Right lobe of liver (tissue), 6 donors: ENCODE measurements at regions not wholly inside any gene's neighbourhood (a gene's known extent, or its start where the extent isn't known, plus 50 kb on each side); places are given as distances from the start of the nearest gene placed in this dataset.

Experiments
- ATAC-seq, 4 donors: fragments of 200-7000 bp; cut with Tn5 transposase; one replicate each; pipeline ENCODE4 v1.9.1; 2020; ENCODE audit warnings: mild to moderate bottlenecking in 4 of 4, moderate library complexity in 4 of 4
- DNase-seq, 3 donors: peaks; one replicate each; pipeline ENCODE4 v3.0.0-alpha.2; 2020
- H3K27ac ChIP-seq, 3 donors: fragments of 200-600 bp; one replicate each; pipeline ENCODE4 v1.8.0; 2022
- H3K27me3 ChIP-seq, 2 donors: fragments of 200-600 bp; one replicate each; pipeline ENCODE4 v1.8.0; 2022
- H3K36me3 ChIP-seq, 4 donors: fragments of 200-600 bp; sonication (generic) in 1 of 4; one replicate each; pipeline versions ENCODE4 v1.5.1 to v1.8.0; 2017 to 2022; ENCODE audit warnings: control low read depth in 1 of 4
- H3K4me1 ChIP-seq, 4 donors: fragments of 200-600 bp; sonication (generic) in 1 of 4; one replicate each; pipeline versions ENCODE4 v1.5.1 to v1.8.0; 2017 to 2022; ENCODE audit warnings: control low read depth in 1 of 4
- H3K4me3 ChIP-seq, 3 donors: fragments of 200-600 bp; one replicate each; pipeline ENCODE4 v1.8.0; 2022
- H3K9me3 ChIP-seq, 4 donors: fragments of 200-600 bp; sonication (generic) in 1 of 4; one replicate each; pipeline versions ENCODE4 v1.5.1 to v1.8.0; 2017 to 2022; ENCODE audit warnings: control low read depth in 1 of 4
- POLR2A ChIP-seq: fragments of 450-650 bp; IDR thresholded peaks from one replicate; pipeline ENCODE4 v1.6.1; 2017; ENCODE audit warnings: antibody characterized with exemption, mild to moderate bottlenecking
- WGBS: methylation state at CpG from one replicate; pipeline ENCODE4 v1.1.6; 2018; ENCODE audit warnings: low coverage, low lambda C conversion rate; ENCODE audit not compliant: insufficient coverage; ENCODE audit errors: missing lambda C conversion rate; 5-methylcytosine and 5-hydroxymethylcytosine counted together
- intact Hi-C, 2 donors: fragments of 100-400 bp; cut with DNase I; formaldehyde crosslinking; loops; one replicate each; pipeline versions ENCODE4 v1.11.2 to v1.14.1; 2022
- TF ChIP-seq, protein P1 (sequence below), 4 donors: fragments of 200-600 bp in 3 of 4; fragments of 450-650 bp in 1 of 4; IDR thresholded peaks; one replicate each; pipeline versions ENCODE4 v1.5.1 to v1.8.0; 2016 to 2022; ENCODE audit warnings: antibody characterized with exemption in 4 of 4, mild to moderate bottlenecking in 2 of 4
- donor health status: DM: no; HTN: yes; CAD: no.
- donor health status: DM: no; HTN: no; CAD: no.
- donor health status: DM: no; HTN: no; CAD: no.
- donor health status: DM: no; HTN: yes; CAD: no.
- donor health status: DM: no; HTN: yes; CAD: no.

DNA sequence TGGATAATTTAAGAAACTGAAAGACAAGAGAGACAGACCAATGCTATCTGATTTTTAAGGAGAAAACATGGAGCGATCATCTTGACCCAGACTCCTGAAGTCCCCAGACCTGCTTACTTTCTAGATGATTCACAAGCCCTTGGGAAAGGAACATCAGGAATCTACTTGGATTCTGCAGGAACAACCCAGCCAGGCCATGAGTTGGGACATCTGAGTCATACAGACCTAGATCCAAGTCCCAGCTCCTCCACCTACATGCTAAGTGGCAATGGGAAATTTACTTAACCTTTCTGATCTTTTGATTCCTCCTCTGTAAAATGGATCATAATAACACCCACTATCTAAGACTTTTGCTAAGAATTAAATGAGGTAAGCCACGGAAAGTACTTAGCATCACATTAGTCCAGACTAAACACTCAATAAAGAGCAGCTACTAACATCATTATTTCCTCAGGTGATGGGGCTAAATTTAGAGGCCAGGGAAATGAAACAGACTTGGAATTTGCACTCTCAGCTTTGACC is 61.0 kb upstream of the MAFB start:
- DNase-seq = no peak
- no peaks in the 10 kb centered on the region for H3K27me3 ChIP-seq
- no peak overlapping the region for H3K4me3 ChIP-seq
- intact Hi-C loops = loop anchor here in 1 of 2 donors (10.0 kb wide), 1 partner anchor 205 kb away; no protein-coding TSS in a partner anchor
- H3K9me3 ChIP-seq = no peaks in the 10 kb centered on the region
- WGBS = 92% methylated on average over 2 of the region's 2 CpGs
- TF ChIP-seq, protein P1, sequence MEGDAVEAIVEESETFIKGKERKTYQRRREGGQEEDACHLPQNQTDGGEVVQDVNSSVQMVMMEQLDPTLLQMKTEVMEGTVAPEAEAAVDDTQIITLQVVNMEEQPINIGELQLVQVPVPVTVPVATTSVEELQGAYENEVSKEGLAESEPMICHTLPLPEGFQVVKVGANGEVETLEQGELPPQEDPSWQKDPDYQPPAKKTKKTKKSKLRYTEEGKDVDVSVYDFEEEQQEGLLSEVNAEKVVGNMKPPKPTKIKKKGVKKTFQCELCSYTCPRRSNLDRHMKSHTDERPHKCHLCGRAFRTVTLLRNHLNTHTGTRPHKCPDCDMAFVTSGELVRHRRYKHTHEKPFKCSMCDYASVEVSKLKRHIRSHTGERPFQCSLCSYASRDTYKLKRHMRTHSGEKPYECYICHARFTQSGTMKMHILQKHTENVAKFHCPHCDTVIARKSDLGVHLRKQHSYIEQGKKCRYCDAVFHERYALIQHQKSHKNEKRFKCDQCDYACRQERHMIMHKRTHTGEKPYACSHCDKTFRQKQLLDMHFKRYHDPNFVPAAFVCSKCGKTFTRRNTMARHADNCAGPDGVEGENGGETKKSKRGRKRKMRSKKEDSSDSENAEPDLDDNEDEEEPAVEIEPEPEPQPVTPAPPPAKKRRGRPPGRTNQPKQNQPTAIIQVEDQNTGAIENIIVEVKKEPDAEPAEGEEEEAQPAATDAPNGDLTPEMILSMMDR (IDR thresholded peaks at IDR 0.05) = no peak
- no peak for TF ChIP-seq POLR2A
- no peaks in the 10 kb centered on the region for H3K4me1 ChIP-seq
- no peak for ATAC-seq
- H3K36me3 ChIP-seq = no peaks in the 10 kb centered on the region
- H3K27ac ChIP-seq = no peak overlapping the region

DNA sequence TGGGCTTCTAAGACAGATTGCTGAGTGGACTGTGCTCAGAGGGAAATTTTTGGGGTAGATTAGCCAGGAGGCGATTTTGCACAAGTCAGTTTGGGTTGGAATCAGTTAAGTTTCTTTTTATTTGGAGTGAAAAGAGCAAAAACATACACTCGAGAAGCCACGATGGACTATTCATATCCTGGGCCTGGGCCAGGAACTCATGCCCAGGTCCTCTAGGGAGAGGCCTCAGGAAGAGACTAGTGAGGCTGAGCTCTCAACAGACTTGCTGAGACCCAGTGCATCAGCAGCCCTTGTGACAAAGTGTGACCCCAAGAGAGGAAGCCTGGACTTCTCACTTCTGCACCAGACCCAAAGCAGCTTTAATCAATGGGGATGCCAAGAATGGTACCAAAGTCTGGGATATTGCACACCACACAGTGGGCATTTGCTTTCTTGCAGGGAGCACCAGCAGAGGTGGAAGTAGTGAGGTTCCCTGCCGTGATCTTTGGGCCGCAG is 61.6 kb upstream of the MAFB start:
- no peaks in the 10 kb centered on the region for H3K27me3 ChIP-seq
- H3K9me3 ChIP-seq = no peaks in the 10 kb centered on the region
- no peaks in the 10 kb centered on the region for H3K36me3 ChIP-seq
- DNase-seq = no peak
- intact Hi-C loops = no loop called here
- H3K27ac ChIP-seq = no peak overlapping the region
- WGBS = 53% methylated on average over 4 of the region's 5 CpGs
- H3K4me1 ChIP-seq = no peaks in the 10 kb centered on the region
- no peak for TF ChIP-seq POLR2A
- TF ChIP-seq, protein P1 (IDR thresholded peaks at IDR 0.05) = no peak
- no peak overlapping the region for H3K4me3 ChIP-seq
- no peak for ATAC-seq

DNA sequence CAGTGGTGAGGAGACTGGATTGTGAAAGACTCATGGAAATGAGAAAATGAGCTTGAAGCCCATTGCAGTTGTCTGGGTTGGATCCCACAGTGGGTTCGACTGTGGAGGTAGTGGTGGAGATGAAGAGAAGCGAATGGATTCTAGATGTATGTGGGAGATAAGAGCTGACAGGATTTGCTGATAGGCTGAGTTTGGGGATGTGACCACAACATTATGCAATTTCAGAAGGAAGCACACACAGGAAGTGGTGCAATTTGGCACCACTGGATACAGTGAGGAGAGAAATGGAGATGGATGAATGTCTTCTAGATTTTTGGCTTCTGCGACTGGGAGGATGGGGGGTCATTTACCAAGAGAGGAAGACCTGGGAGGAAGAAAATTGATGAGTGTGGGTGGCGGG is 64.4 kb upstream of the MAFB start:
- Histone ChIP-seq H3K36me3 (no peaks in the 10 kb centered on the region), H3K27ac (no peak overlapping the region), H3K4me1 (no peaks in the 10 kb centered on the region), H3K27me3 (no peaks in the 10 kb centered on the region), H3K4me3 (no peak overlapping the region), H3K9me3 (no peaks in the 10 kb centered on the region)
- intact Hi-C loops = no loop called here
- TF ChIP-seq, protein P1 (IDR thresholded peaks at IDR 0.05) = no peak
- TF ChIP-seq POLR2A = no peak
- DNase-seq (no peak), ATAC-seq (no peak)
- WGBS = 55% methylated on average over 4 of the region's 4 CpGs

DNA sequence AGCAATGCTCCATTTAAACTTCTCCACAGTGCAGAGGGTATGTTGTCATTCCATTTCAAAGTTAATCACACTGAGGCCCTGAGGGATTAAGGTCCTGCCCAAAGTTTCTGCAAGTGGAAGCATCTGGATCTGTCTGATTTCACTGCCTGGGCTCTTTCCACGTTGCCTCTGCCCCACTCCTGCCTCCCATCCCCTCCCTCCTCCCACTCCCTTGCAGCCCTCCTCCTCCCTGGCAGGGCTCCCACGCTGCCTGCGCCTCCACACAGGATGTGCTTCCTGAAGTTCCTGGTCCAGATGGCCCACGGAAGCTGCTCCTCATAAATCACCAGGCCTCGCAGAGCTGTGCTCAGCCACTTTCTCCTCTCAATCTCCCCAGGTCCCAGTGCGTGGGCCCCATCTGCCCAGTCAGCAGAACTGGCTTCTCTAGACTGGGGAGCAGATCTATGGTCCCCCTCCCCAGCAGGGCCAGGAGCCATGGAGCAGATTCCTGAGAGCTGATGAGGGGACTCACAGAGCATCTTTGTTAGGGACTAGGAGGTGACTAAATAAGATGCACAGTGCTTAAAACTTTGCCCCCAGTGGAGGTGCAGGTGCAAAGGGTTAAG is 65.4 kb upstream of the MAFB start:
- Histone ChIP-seq H3K4me3 (no peak overlapping the region), H3K36me3 (no peaks in the 10 kb centered on the region), H3K27ac (no peak overlapping the region), H3K9me3 (no peaks in the 10 kb centered on the region), H3K27me3 (no peaks in the 10 kb centered on the region), H3K4me1 (no peaks in the 10 kb centered on the region)
- DNase-seq (peak; percentile 53 to 58 (median 57)), ATAC-seq (peak; percentile 57 to 82 (median 63))
- TF ChIP-seq, protein P1 (IDR thresholded peaks at IDR 0.05) = no peak
- TF ChIP-seq POLR2A = no peak
- intact Hi-C loops = no loop called here
- whole genome bisulfite sequencing = 40% methylated on average over 5 of the region's 6 CpGs
